Progenitor cell of endocrine pancreas (in vitro differentiated cells): ENCODE measurements at regions not wholly inside any gene's neighbourhood (a gene's known extent, or its start where the extent isn't known, plus 50 kb on each side); places are given as distances from the start of the nearest gene placed in this dataset.

Source experiments
- DNase-seq: peaks from one replicate; pipeline ENCODE4 v3.0.0; 2021; ENCODE audit warnings: low spot score; ENCODE audit not compliant: unreplicated experiment
- H3K27ac Mint-ChIP-seq: 2 replicates; pipeline ENCODE4 v1.8.0; 2021; ENCODE audit warnings: mild to moderate bottlenecking, moderate library complexity, mixed read lengths
- H3K27me3 Mint-ChIP-seq: 2 replicates; pipeline ENCODE4 v1.8.0; 2021; ENCODE audit warnings: mixed read lengths
- H3K36me3 Mint-ChIP-seq: 2 replicates; pipeline ENCODE4 v1.8.0; 2022; ENCODE audit warnings: mixed read lengths; ENCODE audit not compliant: insufficient read depth
- H3K4me1 Mint-ChIP-seq: 2 replicates; pipeline ENCODE4 v1.8.0; 2021; ENCODE audit warnings: low read depth, mixed read lengths
- H3K4me3 Mint-ChIP-seq: 2 replicates; pipeline ENCODE4 v1.8.0; 2021; ENCODE audit warnings: low read depth, mild to moderate bottlenecking, moderate library complexity, mixed read lengths
- H3K9me3 Mint-ChIP-seq: 2 replicates; pipeline ENCODE4 v1.8.0; 2021; ENCODE audit warnings: low read depth, mixed read lengths
- TF ChIP-seq, protein P1 (sequence below): fragments of 200-600 bp; sonication (generic); IDR thresholded peaks from one replicate; pipeline ENCODE4 v1.5.0; 2021; ENCODE audit warnings: antibody characterized with exemption, mild to moderate bottlenecking; ENCODE audit not compliant: unreplicated experiment

DNA sequence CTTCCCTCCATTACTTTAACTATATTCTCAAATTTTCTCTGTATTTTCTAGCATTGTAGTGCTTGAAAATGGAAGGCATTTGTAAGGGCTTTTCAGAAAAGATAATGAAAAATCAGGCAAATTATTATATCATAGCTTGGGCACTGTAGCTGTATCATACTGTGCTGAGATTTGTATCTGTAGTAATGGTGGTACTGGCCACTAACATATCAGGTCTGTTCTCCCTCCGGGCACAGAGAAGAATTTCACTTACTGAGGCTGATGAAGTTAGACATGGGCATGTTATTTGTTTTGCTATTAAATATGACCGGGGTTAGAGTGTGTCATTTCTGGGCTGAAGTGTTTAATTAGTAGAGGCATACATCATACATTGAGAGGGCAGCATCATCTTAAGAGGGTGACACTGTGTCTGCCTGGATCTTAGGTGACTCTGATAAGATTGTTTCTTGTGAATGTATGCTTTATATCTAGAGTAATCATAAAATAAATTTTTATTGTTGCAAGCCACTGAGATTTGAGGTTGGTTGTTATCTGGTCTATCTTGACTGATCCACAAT is 1395.9 kb downstream of the EPHA7 start:
- Mint-ChIP-seq H3K27me3 (no peaks in the 10 kb centered on the region), H3K9me3 (no peaks in the 10 kb centered on the region), H3K4me3 (no peak overlapping the region), H3K36me3 (no peaks in the 10 kb centered on the region), H3K27ac (no peak overlapping the region), H3K4me1 (no peaks in the 10 kb centered on the region)
- no peak for DNase-seq
- TF ChIP-seq, protein P1, sequence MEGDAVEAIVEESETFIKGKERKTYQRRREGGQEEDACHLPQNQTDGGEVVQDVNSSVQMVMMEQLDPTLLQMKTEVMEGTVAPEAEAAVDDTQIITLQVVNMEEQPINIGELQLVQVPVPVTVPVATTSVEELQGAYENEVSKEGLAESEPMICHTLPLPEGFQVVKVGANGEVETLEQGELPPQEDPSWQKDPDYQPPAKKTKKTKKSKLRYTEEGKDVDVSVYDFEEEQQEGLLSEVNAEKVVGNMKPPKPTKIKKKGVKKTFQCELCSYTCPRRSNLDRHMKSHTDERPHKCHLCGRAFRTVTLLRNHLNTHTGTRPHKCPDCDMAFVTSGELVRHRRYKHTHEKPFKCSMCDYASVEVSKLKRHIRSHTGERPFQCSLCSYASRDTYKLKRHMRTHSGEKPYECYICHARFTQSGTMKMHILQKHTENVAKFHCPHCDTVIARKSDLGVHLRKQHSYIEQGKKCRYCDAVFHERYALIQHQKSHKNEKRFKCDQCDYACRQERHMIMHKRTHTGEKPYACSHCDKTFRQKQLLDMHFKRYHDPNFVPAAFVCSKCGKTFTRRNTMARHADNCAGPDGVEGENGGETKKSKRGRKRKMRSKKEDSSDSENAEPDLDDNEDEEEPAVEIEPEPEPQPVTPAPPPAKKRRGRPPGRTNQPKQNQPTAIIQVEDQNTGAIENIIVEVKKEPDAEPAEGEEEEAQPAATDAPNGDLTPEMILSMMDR = no peak

DNA sequence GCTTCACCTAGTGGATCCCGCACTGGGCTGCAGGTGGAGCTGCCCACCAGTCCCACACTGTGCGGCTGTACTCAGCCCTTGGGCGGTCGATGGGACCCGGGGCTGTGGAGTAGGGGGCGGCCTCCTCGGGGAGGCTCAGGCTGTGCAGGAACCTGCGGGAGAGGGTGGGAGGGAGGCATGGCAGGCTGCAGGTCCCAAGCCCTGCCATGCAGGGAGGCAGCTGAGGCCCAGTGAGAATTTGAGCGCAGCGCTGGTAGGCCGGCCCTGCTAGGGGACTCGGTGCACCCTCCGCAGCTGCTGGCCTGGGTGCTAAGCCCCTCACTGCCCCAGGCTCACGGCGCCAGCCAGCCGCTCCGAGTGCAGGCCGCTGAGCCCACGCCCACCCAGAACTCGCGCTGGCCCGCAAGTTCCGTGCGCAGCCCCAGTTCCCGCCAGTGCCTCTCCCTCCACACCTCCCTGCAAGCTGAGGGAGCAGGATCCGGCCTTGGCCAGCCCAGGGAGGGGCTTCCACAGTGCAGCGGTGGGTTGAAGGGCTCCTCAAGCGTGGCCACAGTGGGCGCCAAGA is 1407.6 kb downstream of the EPHA7 start:
- no peak for DNase-seq
- no peaks in the 10 kb centered on the region for H3K27me3 Mint-ChIP-seq
- peaks cover 7% of the 10 kb centered on the region for H3K9me3 Mint-ChIP-seq
- no peak overlapping the region for H3K27ac Mint-ChIP-seq
- TF ChIP-seq, protein P1 = no peak
- H3K36me3 Mint-ChIP-seq = no peaks in the 10 kb centered on the region
- no peaks in the 10 kb centered on the region for H3K4me1 Mint-ChIP-seq
- no peak overlapping the region for H3K4me3 Mint-ChIP-seq

DNA sequence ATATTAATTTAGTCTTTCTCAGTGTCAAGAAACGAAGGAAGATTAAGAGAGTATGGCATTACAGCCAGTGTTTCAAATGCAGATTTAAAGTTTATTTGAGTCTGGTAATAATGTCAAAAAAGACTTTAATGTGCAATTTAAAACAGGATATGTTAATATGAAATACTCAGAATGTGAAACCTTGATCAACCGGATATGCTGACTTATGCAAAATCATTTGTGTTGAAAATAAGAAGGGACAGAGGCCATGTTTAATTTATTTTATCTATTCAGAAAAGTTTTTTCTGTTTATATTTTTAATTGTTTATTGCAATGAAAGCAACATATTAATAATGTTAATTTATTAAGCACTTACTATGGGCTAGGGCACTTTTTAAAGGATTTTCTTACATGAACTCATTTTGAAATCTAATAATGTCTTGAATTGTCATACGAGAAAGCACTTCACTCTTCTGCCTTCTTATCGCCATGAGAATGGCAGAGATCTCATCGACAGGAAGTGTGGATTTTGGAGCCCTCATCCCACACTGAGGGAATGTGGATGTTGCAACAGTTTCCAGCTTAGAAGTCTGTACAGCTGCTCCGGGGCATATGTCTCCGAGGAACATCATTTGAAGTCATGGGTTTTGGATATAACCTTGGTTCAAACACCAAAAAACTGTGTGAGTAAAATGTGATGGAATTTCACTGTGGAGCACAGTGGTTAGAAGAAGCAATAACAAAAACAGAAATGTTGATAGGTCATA is 1410.4 kb downstream of the EPHA7 start:
- H3K27me3 Mint-ChIP-seq = no peaks in the 10 kb centered on the region
- no peak overlapping the region for H3K4me3 Mint-ChIP-seq
- TF ChIP-seq, protein P1 = no peak
- H3K27ac Mint-ChIP-seq = no peak overlapping the region
- H3K36me3 Mint-ChIP-seq = no peaks in the 10 kb centered on the region
- peaks cover 5% of the 10 kb centered on the region for H3K9me3 Mint-ChIP-seq
- no peaks in the 10 kb centered on the region for H3K4me1 Mint-ChIP-seq
- no peak for DNase-seq

DNA sequence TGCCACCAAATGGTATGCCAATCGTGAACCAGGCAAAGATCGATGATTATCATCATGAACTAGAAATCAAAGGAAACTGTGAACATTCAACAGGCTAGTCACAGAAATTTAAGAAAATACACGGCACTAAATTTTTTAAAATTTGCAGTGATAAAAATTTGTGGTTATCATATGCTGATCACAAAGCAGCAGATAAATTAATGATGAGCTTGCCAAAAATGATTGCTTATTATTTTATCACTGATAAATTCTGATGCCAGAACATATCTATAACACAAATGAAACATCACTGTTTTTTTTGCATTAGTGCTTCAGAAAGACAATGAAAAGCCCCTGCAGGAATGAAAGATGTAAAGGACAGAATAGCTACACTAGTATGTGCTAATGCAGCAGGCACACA is 1413.2 kb upstream of the MAP3K7 start:
- no peaks in the 10 kb centered on the region for H3K27me3 Mint-ChIP-seq
- peaks cover 5% of the 10 kb centered on the region for H3K4me1 Mint-ChIP-seq
- no peaks in the 10 kb centered on the region for H3K9me3 Mint-ChIP-seq
- H3K27ac Mint-ChIP-seq = no peak overlapping the region
- TF ChIP-seq, protein P1 = no peak
- no peak overlapping the region for H3K4me3 Mint-ChIP-seq
- no peaks in the 10 kb centered on the region for H3K36me3 Mint-ChIP-seq
- no peak for DNase-seq

DNA sequence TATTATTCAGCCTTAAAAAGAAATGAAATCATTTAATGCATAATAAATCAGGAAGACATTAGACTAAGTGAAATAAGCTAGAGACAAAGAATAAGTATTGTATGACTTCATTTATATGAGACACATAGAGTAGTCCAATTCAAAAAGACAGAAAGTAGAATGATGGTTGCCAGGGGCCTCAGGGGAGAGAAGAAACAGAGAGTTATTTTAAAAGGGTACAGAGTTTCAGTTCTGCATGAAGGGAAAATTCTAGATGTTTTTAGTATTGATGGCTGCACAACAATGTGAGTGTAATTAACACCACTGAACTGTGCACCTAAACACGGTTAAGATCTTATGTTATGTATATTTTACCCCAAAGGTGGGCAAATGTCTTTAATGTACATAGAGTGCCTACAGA is 1407.9 kb upstream of the MAP3K7 start:
- TF ChIP-seq, protein P1 = no peak
- Mint-ChIP-seq H3K36me3 (no peaks in the 10 kb centered on the region), H3K4me3 (no peak overlapping the region), H3K27me3 (no peaks in the 10 kb centered on the region), H3K4me1 (no peaks in the 10 kb centered on the region), H3K27ac (no peak overlapping the region), H3K9me3 (peaks cover 20% of the 10 kb centered on the region)
- no peak for DNase-seq
